Neural cell (in vitro differentiated cells): ENCODE measurements at regions not wholly inside any gene's neighbourhood (a gene's known extent, or its start where the extent isn't known, plus 50 kb on each side); places are given as distances from the start of the nearest gene placed in this dataset.

Experiments used
- EP300 ChIP-seq: fragments of 450-650 bp; conservative IDR thresholded peaks from 2 replicates; pipeline ENCODE4 v1.6.1; 2014; ENCODE audit warnings: antibody characterized with exemption, mild to moderate bottlenecking, moderate library complexity; ENCODE audit not compliant: poor library complexity, severe bottlenecking
- EZH2 ChIP-seq: fragments of 200-600, 300-800 bp; shearing (Covaris generic), sonication (generic); IDR thresholded peaks from 2 replicates; pipeline ENCODE4 v1.6.1; 2014; ENCODE audit warnings: antibody characterized with exemption, low read length, borderline replicate concordance, mild to moderate bottlenecking; ENCODE audit not compliant: insufficient read depth, poor library complexity, severe bottlenecking
- MXI1 ChIP-seq: fragments of 450-650 bp; conservative IDR thresholded peaks from 2 replicates; pipeline ENCODE4 v1.6.1; 2014; ENCODE audit warnings: antibody characterized with exemption, mild to moderate bottlenecking; ENCODE audit not compliant: poor library complexity, severe bottlenecking
- POLR2AphosphoS5 ChIP-seq: IDR thresholded peaks from 2 replicates; pipeline ENCODE4 v1.6.1; 2012
- RAD21 ChIP-seq: fragments of 450-650 bp; conservative IDR thresholded peaks from 2 replicates; pipeline ENCODE4 v1.6.1; 2014; ENCODE audit warnings: antibody characterized with exemption, mild to moderate bottlenecking, moderate library complexity
- TAF1 ChIP-seq: IDR thresholded peaks from 2 replicates; pipeline ENCODE4 v1.6.1; 2012; ENCODE audit warnings: low read depth
- TF ChIP-seq, protein P1 (sequence below): fragments of 450-650 bp; IDR thresholded peaks from 2 replicates; pipeline ENCODE4 v1.5.1; 2014; ENCODE audit warnings: antibody characterized with exemption, mild to moderate bottlenecking, moderate library complexity; ENCODE audit not compliant: poor library complexity, severe bottlenecking
- TF ChIP-seq, protein P2 (sequence below): IDR thresholded peaks from 2 replicates; pipeline ENCODE4 v1.6.1; 2012; ENCODE audit warnings: borderline replicate concordance

DNA sequence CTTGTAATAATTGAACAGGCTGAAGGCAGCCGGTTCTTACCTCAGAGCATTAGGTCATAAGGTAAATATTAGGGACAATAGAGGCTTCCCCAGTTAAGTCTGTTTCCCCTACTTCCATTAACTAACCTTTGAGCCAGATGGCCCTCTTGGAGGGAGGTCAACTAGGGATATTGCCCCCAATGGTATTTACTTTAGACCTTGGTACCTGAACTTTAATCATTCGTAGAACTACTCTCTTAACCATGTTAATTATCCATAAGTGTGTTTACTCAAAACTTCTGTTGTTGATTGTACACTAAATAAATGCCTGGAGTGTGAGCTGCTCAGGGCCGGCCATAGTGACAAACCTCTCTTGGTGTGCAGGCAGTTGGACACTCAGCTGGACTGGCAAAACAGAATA lies 1843.5 kb upstream of the AGA start:
- TF ChIP-seq EP300: no peak
- no peak for TF ChIP-seq POLR2AphosphoS5
- TF ChIP-seq, protein P1, sequence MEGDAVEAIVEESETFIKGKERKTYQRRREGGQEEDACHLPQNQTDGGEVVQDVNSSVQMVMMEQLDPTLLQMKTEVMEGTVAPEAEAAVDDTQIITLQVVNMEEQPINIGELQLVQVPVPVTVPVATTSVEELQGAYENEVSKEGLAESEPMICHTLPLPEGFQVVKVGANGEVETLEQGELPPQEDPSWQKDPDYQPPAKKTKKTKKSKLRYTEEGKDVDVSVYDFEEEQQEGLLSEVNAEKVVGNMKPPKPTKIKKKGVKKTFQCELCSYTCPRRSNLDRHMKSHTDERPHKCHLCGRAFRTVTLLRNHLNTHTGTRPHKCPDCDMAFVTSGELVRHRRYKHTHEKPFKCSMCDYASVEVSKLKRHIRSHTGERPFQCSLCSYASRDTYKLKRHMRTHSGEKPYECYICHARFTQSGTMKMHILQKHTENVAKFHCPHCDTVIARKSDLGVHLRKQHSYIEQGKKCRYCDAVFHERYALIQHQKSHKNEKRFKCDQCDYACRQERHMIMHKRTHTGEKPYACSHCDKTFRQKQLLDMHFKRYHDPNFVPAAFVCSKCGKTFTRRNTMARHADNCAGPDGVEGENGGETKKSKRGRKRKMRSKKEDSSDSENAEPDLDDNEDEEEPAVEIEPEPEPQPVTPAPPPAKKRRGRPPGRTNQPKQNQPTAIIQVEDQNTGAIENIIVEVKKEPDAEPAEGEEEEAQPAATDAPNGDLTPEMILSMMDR: no peak
- no peak for TF ChIP-seq EZH2
- TF ChIP-seq TAF1: no peak
- TF ChIP-seq, protein P2, sequence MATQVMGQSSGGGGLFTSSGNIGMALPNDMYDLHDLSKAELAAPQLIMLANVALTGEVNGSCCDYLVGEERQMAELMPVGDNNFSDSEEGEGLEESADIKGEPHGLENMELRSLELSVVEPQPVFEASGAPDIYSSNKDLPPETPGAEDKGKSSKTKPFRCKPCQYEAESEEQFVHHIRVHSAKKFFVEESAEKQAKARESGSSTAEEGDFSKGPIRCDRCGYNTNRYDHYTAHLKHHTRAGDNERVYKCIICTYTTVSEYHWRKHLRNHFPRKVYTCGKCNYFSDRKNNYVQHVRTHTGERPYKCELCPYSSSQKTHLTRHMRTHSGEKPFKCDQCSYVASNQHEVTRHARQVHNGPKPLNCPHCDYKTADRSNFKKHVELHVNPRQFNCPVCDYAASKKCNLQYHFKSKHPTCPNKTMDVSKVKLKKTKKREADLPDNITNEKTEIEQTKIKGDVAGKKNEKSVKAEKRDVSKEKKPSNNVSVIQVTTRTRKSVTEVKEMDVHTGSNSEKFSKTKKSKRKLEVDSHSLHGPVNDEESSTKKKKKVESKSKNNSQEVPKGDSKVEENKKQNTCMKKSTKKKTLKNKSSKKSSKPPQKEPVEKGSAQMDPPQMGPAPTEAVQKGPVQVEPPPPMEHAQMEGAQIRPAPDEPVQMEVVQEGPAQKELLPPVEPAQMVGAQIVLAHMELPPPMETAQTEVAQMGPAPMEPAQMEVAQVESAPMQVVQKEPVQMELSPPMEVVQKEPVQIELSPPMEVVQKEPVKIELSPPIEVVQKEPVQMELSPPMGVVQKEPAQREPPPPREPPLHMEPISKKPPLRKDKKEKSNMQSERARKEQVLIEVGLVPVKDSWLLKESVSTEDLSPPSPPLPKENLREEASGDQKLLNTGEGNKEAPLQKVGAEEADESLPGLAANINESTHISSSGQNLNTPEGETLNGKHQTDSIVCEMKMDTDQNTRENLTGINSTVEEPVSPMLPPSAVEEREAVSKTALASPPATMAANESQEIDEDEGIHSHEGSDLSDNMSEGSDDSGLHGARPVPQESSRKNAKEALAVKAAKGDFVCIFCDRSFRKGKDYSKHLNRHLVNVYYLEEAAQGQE: no peak
- no peak for TF ChIP-seq MXI1
- no peak for TF ChIP-seq RAD21
